Thyroid gland (tissue), 4 donors: ENCODE measurements at regions not wholly inside any gene's neighbourhood (a gene's known extent, or its start where the extent isn't known, plus 50 kb on each side); places are given as distances from the start of the nearest gene placed in this dataset.

Source experiments
- DNase-seq, 2 donors: peaks; one replicate each; pipeline ENCODE4 v3.0.0-alpha.2; 2019
- H3K27ac ChIP-seq, 3 donors: fragments of 200-600 bp; sonication (generic); 1 replicate in 2 of 3; 2 replicates in 1 of 3; pipeline ENCODE4 v1.5.1; 2016 to 2019; ENCODE audit warnings: mild to moderate bottlenecking in 1 of 3, moderate library complexity in 1 of 3
- H3K27me3 ChIP-seq: fragments of 200-600 bp; sonication (generic); one replicate; pipeline ENCODE4 v1.5.1; 2019
- H3K36me3 ChIP-seq, 2 donors: fragments of 200-600 bp; sonication (generic); one replicate each; pipeline ENCODE4 v1.5.1; 2016 to 2019
- H3K4me1 ChIP-seq, 2 donors: fragments of 200-600 bp; sonication (generic); one replicate each; pipeline ENCODE4 v1.5.1; 2017 to 2019
- H3K4me3 ChIP-seq, 3 donors: fragments of 200-600 bp; sonication (generic); replicated peaks in 1 of 3; 1 replicate in 2 of 3; 2 replicates in 1 of 3; pipeline ENCODE4 v1.5.1; 2016; ENCODE audit warnings: mild to moderate bottlenecking in 1 of 3
- H3K9me3 ChIP-seq: fragments of 200-600 bp; sonication (generic); one replicate; pipeline ENCODE4 v1.5.1; 2017
- CTCF ChIP-seq, 6 experiments: fragments of 200-600 bp in 3 of 6; fragments of 450-650 bp in 3 of 6; sonication (generic) in 3 of 6; IDR thresholded peaks; one replicate each; pipeline ENCODE4 v1.5.1; 2016 to 2019; ENCODE audit warnings: antibody characterized with exemption in 6 of 6, mild to moderate bottlenecking in 2 of 6, inconsistent platforms in 1 of 6, moderate library complexity in 1 of 6
- POLR2A ChIP-seq, 2 donors: fragments of 450-650 bp; IDR thresholded peaks; one replicate each; pipeline ENCODE4 v1.6.1; 2017; ENCODE audit warnings: antibody characterized with exemption in 2 of 2, mild to moderate bottlenecking in 2 of 2, moderate library complexity in 1 of 2
- WGBS, 2 donors: methylation state at CpG; one replicate each; pipeline ENCODE4 v1.1.5; 2017; 5-methylcytosine and 5-hydroxymethylcytosine counted together
- intact Hi-C: fragments of 100-400 bp; cut with DNase I; formaldehyde crosslinking; loops from one replicate; pipeline ENCODE4 v1.15.1; 2023

GRCh38 chr20:43846516-43846905 is 68.1 kb upstream of the TOX2 start:
- DNase-seq: no peak
- H3K4me3 ChIP-seq: no peak overlapping the region
- TF ChIP-seq CTCF (IDR thresholded peaks at IDR 0.05): no peak
- no peak for TF ChIP-seq POLR2A (IDR thresholded peaks at IDR 0.05)
- no peaks in the 10 kb centered on the region for H3K4me1 ChIP-seq
- H3K27me3 ChIP-seq: no peaks in the 10 kb centered on the region
- no peaks in the 10 kb centered on the region for H3K36me3 ChIP-seq
- 70 to 81% methylated on average over 6 of the region's 6 CpGs for WGBS, 2 donors
- H3K9me3 ChIP-seq: no peaks in the 10 kb centered on the region
- intact Hi-C loops: no loop called here
- no peak overlapping the region for H3K27ac ChIP-seq

- H3K27me3 ChIP-seq: no peaks in the 10 kb centered on the region
- no peak overlapping the region for H3K27ac ChIP-seq
- no peak for TF ChIP-seq CTCF (IDR thresholded peaks at IDR 0.05)
- no peak for TF ChIP-seq POLR2A (IDR thresholded peaks at IDR 0.05)
- H3K4me3 ChIP-seq: no peak overlapping the region
- no peaks in the 10 kb centered on the region for H3K36me3 ChIP-seq
- intact Hi-C loops: no loop called here
- WGBS, 2 donors: 43 to 59% methylated on average over 6 of the region's 6 CpGs
- no peaks in the 10 kb centered on the region for H3K9me3 ChIP-seq
- H3K4me1 ChIP-seq: no peaks in the 10 kb centered on the region
- no peak for DNase-seq
Observed at GRCh38 chr20:43844778-43845614, 69.7 kb upstream of the TOX2 start.

- TF ChIP-seq CTCF (IDR thresholded peaks at IDR 0.05): no peak
- no peak for TF ChIP-seq POLR2A (IDR thresholded peaks at IDR 0.05)
- H3K27ac ChIP-seq: no peak overlapping the region
- no peak for DNase-seq
- no peaks in the 10 kb centered on the region for H3K27me3 ChIP-seq
- 86 to 91% methylated on average over 6 of the region's 6 CpGs for WGBS, 2 donors
- no peaks in the 10 kb centered on the region for H3K9me3 ChIP-seq
- no peaks in the 10 kb centered on the region for H3K4me1 ChIP-seq
- intact Hi-C loops: no loop called here
- H3K4me3 ChIP-seq: no peak overlapping the region
- H3K36me3 ChIP-seq: no peaks in the 10 kb centered on the region
Observed at GRCh38 chr20:43843965-43844660, 70.5 kb upstream of the TOX2 start.

GRCh38 chr20:43843096-43843964 is 71.3 kb upstream of the TOX2 start:
- no peak for DNase-seq

More at GRCh38 chr20:43843096-43843964, 71.3 kb upstream of the TOX2 start:
- H3K4me3 ChIP-seq: no peak overlapping the region
- H3K4me1 ChIP-seq: no peaks in the 10 kb centered on the region
- no peaks in the 10 kb centered on the region for H3K36me3 ChIP-seq
- no peaks in the 10 kb centered on the region for H3K27me3 ChIP-seq
- TF ChIP-seq CTCF (IDR thresholded peaks at IDR 0.05) (no peak), POLR2A (IDR thresholded peaks at IDR 0.05) (no peak)
- intact Hi-C loops: no loop called here
- 65 to 71% methylated on average over 10 of the region's 10 CpGs for WGBS, 2 donors
- H3K9me3 ChIP-seq: no peaks in the 10 kb centered on the region
- no peak overlapping the region for H3K27ac ChIP-seq
